HUES64 (cell line): ENCODE measurements at regions not wholly inside any gene's neighbourhood (a gene's known extent, or its start where the extent isn't known, plus 50 kb on each side); places are given as distances from the start of the nearest gene placed in this dataset.
A peak's percentile ranks its signal among the peaks of the same experiment; 100 is the strongest.

Experiments used
- H3K27ac ChIP-seq: 2 replicates; pipeline ENCODE4 v1.7.0; 2013; ENCODE audit warnings: low read depth, low read length, inconsistent platforms
- H3K27me3 ChIP-seq: 2 replicates; pipeline ENCODE4 v1.6.1; 2013; ENCODE audit warnings: mild to moderate bottlenecking, low read length; ENCODE audit not compliant: insufficient read depth
- H3K36me3 ChIP-seq: 2 replicates; pipeline ENCODE4 v1.6.1; 2013; ENCODE audit warnings: mild to moderate bottlenecking, low read length; ENCODE audit not compliant: insufficient read depth
- H3K4me1 ChIP-seq: 2 replicates; pipeline ENCODE4 v1.6.1; 2013; ENCODE audit warnings: mild to moderate bottlenecking, low read length, moderate library complexity; ENCODE audit not compliant: insufficient read depth
- H3K4me3 ChIP-seq: 2 replicates; pipeline ENCODE4 v1.5.1; 2013; ENCODE audit warnings: mild to moderate bottlenecking, low read length, moderate library complexity
- H3K9ac ChIP-seq: 2 replicates; pipeline ENCODE4 v1.6.1; 2013; ENCODE audit warnings: mild to moderate bottlenecking, low read depth, low read length
- H3K9me3 ChIP-seq: 2 replicates; pipeline ENCODE4 v1.6.1; 2013; ENCODE audit warnings: low read depth, low read length; ENCODE audit not compliant: insufficient read depth
- WGBS: fragments of 150-250, 120-280 bp; methylation state at CpG from one replicate; pipeline ENCODE4 v1.1.7; 2013; ENCODE audit warnings: missing lambda C conversion rate; 5-methylcytosine and 5-hydroxymethylcytosine counted together

- no peaks in the 10 kb centered on the region for H3K36me3 ChIP-seq
- H3K9ac ChIP-seq: no peak overlapping the region
- no peaks in the 10 kb centered on the region for H3K9me3 ChIP-seq
- H3K27ac ChIP-seq: no peak overlapping the region
- H3K4me1 ChIP-seq: no peaks in the 10 kb centered on the region
- 90% methylated on average over 4 of the region's 4 CpGs for WGBS
- no peak overlapping the region for H3K4me3 ChIP-seq
- H3K27me3 ChIP-seq: no peaks in the 10 kb centered on the region
Observed at GRCh38 chr5:2217219-2217618, 334.5 kb upstream of the IRX4 start.

- Histone ChIP-seq H3K9me3 (no peaks in the 10 kb centered on the region), H3K9ac (no peak overlapping the region), H3K27me3 (no peaks in the 10 kb centered on the region), H3K27ac (no peak overlapping the region), H3K36me3 (no peaks in the 10 kb centered on the region), H3K4me1 (no peaks in the 10 kb centered on the region), H3K4me3 (no peak overlapping the region)
- 88% methylated on average over 15 of the region's 15 CpGs for whole genome bisulfite sequencing
Observed at GRCh38 chr5:2214910-2215590, 332.3 kb upstream of the IRX4 start.

GRCh38 chr5:2213121-2213730 lies 330.5 kb upstream of the IRX4 start:
- Histone ChIP-seq H3K27me3 (peaks cover 3% of the 10 kb centered on the region; the same call in 1 of the 2 replicates), H3K36me3 (no peaks in the 10 kb centered on the region), H3K9ac (no peak overlapping the region), H3K4me1 (no peaks in the 10 kb centered on the region), H3K4me3 (no peak overlapping the region), H3K27ac (no peak overlapping the region), H3K9me3 (no peaks in the 10 kb centered on the region)
- WGBS: 88% methylated on average over 10 of the region's 10 CpGs

- Histone ChIP-seq H3K27me3 (peaks cover 5% of the 10 kb centered on the region; the same call in 1 of the 2 replicates), H3K9ac (no peak overlapping the region), H3K36me3 (no peaks in the 10 kb centered on the region), H3K4me3 (no peak overlapping the region), H3K27ac (no peak overlapping the region), H3K4me1 (no peaks in the 10 kb centered on the region), H3K9me3 (no peaks in the 10 kb centered on the region)
- 89% methylated on average over 3 of the region's 3 CpGs for WGBS
Observed at GRCh38 chr5:2212481-2212880, 329.8 kb upstream of the IRX4 start.

- WGBS: 47% methylated on average over 4 of the region's 5 CpGs
- no peak overlapping the region for H3K4me3 ChIP-seq
- H3K27me3 ChIP-seq: peaks cover 5% of the 10 kb centered on the region; the same call in 1 of the 2 replicates
Observed at GRCh38 chr5:2208239-2208544, 325.5 kb upstream of the IRX4 start.

GRCh38 chr5:2207416-2208238 lies 324.9 kb upstream of the IRX4 start:
- H3K36me3 ChIP-seq: no peaks in the 10 kb centered on the region
- peak overlapping the region; percentile 41; the same call in 1 of the 2 replicates for H3K27ac ChIP-seq
- 61% methylated on average over 25 of the region's 25 CpGs for WGBS
- no peak overlapping the region for H3K4me3 ChIP-seq
- H3K27me3 ChIP-seq: peaks cover 5% of the 10 kb centered on the region; the same call in 1 of the 2 replicates
- no peaks in the 10 kb centered on the region for H3K9me3 ChIP-seq
- peaks cover 23% of the 10 kb centered on the region for H3K4me1 ChIP-seq
- H3K9ac ChIP-seq: no peak overlapping the region

More at GRCh38 chr5:2208239-2208544, 325.5 kb upstream of the IRX4 start:
- no peak overlapping the region for H3K9ac ChIP-seq
- no peaks in the 10 kb centered on the region for H3K36me3 ChIP-seq
- no peak overlapping the region for H3K27ac ChIP-seq
- peaks cover 23% of the 10 kb centered on the region for H3K4me1 ChIP-seq
- H3K9me3 ChIP-seq: no peaks in the 10 kb centered on the region

- no peaks in the 10 kb centered on the region for H3K36me3 ChIP-seq
- peak overlapping the region; percentile 41; the same call in 1 of the 2 replicates for H3K27ac ChIP-seq
- H3K4me1 ChIP-seq: peaks cover 23% of the 10 kb centered on the region
- H3K9me3 ChIP-seq: no peaks in the 10 kb centered on the region
- 95% methylated on average over 6 of the region's 6 CpGs for WGBS
- H3K27me3 ChIP-seq: peaks cover 5% of the 10 kb centered on the region; the same call in 1 of the 2 replicates
- no peak overlapping the region for H3K4me3 ChIP-seq
- H3K9ac ChIP-seq: no peak overlapping the region
Observed at GRCh38 chr5:2207109-2207399, 324.3 kb upstream of the IRX4 start.

- H3K9ac ChIP-seq: no peak overlapping the region
- peaks cover 5% of the 10 kb centered on the region; the same call in 1 of the 2 replicates for H3K27me3 ChIP-seq
- H3K9me3 ChIP-seq: no peaks in the 10 kb centered on the region
- H3K36me3 ChIP-seq: no peaks in the 10 kb centered on the region
- 72% methylated on average over 27 of the region's 28 CpGs for WGBS
- peak overlapping the region; percentile 58; the same call in 1 of the 2 replicates for H3K27ac ChIP-seq
- no peak overlapping the region for H3K4me3 ChIP-seq
- H3K4me1 ChIP-seq: peaks cover 23% of the 10 kb centered on the region
Observed at GRCh38 chr5:2206293-2207108, 323.8 kb upstream of the IRX4 start.

GRCh38 chr5:2205596-2206226 lies 323.0 kb upstream of the IRX4 start:
- Histone ChIP-seq H3K9ac (no peak overlapping the region), H3K9me3 (no peaks in the 10 kb centered on the region), H3K27ac (peak overlapping the region; percentile 58; the same call in 1 of the 2 replicates), H3K27me3 (peaks cover 5% of the 10 kb centered on the region; the same call in 1 of the 2 replicates), H3K4me1 (peaks cover 23% of the 10 kb centered on the region), H3K4me3 (no peak overlapping the region), H3K36me3 (no peaks in the 10 kb centered on the region)
- 94% methylated on average over 34 of the region's 34 CpGs for WGBS

GRCh38 chr5:2205185-2205585 lies 322.5 kb upstream of the IRX4 start:
- H3K4me1 ChIP-seq: peaks cover 23% of the 10 kb centered on the region
- H3K36me3 ChIP-seq: no peaks in the 10 kb centered on the region
- whole genome bisulfite sequencing: 95% methylated on average over 14 of the region's 14 CpGs
- H3K9me3 ChIP-seq: no peaks in the 10 kb centered on the region
- no peak overlapping the region for H3K4me3 ChIP-seq
- H3K27ac ChIP-seq: peak overlapping the region; percentile 58; the same call in 1 of the 2 replicates
- H3K9ac ChIP-seq: no peak overlapping the region
- peaks cover 5% of the 10 kb centered on the region; the same call in 1 of the 2 replicates for H3K27me3 ChIP-seq
